HG02678 (cell line): ENCODE measurements at regions not wholly inside any gene's neighbourhood (a gene's known extent, or its start where the extent isn't known, plus 50 kb on each side); places are given as distances from the start of the nearest gene placed in this dataset.
"Not testable (repeated sequence)": the region's sequence is repeated elsewhere in the genome, so short reads cannot be mapped to it uniquely, and the experiment has no call there.

ENCODE experiments used
- ATAC-seq: cut with Tn5 transposase; IDR thresholded peaks from one replicate; pipeline ENCODE4 v1.9.1; 2021; ENCODE audit warnings: mild to moderate bottlenecking, moderate library complexity; ENCODE audit not compliant: unreplicated experiment

DNA sequence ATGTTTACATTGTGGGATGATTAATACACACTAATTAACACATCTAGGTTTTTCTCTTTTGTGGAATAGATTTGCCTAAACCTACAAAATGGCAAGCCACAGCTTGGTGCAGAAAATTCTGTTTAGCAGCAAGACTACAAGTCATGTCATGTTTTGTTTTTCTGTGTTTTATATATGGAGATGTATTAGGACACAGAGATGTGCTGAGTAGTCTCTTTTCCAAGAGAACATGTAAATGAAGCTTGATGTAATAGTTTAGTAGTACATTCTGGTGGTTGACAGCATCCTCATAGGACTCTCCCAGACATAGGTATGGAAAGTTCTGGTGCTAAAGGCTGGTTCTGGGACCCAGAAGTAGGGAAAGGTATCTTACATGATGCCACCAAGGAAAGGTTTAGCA lies 1345.4 kb downstream of the CDH11 start:
- no peak for ATAC-seq

DNA sequence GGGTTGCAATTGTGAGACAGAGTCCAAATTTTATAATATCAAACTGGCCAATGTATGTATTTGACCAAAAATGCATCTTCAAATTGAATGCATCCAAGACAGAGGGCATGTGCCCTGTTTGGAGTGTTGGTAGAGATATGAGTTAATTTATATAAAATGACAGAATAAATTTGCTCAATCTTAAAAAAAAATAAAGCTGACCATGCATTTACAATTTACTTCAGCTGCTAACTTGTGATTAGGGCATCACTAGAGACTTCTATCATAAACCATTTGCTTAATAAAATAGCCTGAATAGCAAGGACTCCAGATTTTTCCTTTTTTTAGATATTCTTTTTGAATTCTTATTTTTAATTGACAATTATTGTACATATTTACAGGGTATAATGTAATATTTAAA lies 1345.8 kb downstream of the CDH11 start:
- no peak for ATAC-seq

DNA sequence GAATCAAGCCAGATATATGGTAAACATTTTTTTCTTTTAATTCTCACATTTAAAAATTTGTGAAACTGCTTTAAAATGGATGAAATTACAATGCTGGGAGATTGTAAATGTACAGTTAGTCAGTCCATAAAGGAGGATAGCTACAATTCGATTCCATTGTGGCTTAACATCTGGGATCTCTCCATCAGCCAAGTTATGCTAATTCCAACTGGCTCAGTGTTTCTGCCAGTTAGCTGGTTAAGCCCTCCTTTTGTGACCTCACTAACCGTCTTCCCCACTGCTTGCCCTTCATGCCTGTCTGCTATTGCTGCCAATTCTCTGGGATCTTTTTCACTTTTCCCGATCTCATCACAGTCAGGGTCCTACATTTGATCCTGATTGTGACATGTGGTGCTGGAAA lies 1347.6 kb downstream of the CDH11 start:
- no peak for ATAC-seq

DNA sequence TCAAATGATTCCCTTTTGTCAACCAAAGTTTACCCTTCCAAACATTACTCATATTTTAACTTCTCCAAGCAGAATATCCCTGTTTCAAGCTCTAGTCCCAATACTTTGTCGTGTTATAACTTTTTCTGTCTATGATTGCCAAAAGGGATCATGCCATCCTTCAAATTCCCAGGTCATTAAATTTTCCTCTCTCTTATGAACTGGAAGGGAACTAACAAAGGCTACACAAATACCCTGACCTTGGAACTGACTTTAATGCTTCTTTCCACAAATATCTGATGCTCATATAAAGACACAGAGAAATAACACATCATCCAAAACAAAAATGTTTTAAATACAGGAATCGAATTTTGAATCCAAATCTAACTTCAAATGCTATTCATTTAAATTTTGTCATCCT lies 1352.7 kb downstream of the CDH11 start:
- ATAC-seq, result no peak

DNA sequence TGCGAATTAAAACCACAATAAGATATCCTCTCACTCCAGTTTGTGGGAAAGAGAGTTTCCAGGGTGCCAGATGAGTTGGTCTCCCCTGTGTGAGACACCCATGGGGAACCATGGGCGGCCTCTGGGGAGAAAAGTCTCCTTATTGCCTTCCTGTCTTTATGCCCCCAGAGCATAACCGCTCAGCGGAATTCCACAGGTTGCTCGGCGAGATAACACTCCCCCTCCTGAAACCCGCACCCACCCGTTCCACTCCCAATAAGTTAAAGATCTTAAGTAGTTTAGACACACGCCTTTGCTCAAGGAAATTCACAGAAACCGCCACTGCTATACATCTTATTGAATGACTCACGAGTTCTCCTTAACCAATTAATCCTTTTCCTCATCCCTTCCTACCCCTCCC lies 1361.6 kb downstream of the CDH11 start:
- not testable (repeated sequence) for ATAC-seq

DNA sequence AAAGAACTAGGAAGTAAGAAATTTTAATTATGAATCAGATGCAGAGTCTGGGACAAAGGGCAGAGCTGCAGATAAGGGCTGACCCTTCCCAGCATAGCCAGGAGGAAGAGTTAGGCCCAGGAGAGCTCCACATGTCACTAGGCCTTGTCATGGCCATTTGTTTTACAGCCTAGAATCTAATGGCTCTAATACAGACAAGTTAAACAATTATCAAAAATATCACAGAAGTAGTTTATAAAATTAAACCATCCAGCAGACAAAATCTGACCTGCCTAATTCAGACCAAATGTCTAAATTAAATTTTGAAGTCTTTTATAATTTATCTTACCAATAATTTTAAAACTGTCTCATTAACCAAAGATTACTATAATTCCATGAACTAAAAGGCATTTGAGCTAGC lies 1369.5 kb downstream of the CDH11 start:
- no peak for ATAC-seq

DNA sequence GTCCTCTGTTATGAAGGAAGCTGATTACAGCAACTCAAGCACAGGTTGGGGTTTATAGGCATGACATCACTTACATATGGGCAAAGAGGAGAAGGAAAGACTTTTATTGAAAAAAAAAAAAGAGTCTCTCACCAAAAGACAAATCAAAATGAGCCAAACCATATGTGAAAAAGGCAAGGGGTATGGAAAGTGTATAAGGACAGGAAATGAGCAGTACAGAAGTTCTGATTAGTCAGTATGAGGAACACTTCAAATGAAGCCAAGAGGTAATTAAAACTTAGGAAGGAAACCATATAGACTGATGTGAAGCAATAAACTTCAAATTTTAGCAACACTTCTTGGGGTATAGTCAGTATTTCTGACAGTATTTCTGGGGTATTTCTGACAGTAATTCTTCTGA lies 1372.6 kb downstream of the CDH11 start:
- ATAC-seq, result no peak

DNA sequence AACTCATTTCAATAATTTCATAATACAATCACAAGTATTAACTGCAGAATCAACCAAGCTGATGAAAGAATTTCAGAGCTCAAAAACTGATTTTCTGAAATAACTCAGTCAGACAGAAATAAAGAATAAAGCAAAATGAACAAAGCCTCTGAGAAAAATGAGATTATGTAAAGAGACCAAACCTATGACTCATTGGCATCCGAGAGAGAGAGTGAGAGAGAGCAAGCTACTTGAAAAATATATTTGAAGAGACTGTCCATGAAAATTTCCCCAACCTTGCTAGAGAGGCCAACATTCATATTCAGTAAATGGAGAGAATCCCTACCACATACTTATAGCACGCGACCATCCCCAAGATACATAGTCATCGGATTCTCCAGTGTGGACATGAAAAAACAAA lies 1376.4 kb downstream of the CDH11 start:
- no peak for ATAC-seq

DNA sequence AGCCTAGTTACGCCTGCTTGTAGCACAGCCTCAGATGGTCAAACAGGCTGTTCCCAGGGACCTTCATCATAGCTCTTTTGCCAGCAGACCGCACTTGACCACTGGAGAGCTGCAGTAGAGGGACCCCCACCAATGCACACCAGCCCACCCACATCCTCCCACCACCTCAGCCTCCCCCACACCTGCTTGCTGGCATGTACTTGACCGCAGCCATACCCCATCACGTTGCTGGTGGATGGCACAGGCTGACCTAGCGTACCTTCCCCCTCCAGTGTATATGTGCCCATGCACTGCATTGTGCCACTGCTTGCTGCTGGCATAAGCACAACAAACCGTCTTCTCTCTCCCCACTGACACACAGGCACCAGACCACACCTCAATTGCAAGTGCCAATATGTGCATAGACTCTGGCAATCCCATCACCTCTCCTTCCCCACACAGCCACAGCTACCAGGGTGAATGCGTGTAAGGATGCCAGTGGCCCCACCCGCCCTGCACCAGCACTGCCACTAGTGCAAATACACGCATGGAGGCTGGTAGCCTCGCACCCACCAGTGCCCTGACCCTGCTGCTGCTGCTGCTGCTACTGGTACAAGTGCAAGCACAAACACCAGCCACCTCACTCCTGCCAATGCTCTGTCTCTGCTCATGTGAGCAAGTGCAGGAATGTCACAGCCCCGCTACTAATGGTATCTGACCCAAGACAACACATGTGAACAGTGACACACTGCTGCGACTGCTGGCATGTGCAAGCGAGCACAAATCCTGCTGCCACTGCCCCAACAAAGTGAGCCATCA lies 1377.6 kb downstream of the CDH11 start:
- no peak for ATAC-seq

DNA sequence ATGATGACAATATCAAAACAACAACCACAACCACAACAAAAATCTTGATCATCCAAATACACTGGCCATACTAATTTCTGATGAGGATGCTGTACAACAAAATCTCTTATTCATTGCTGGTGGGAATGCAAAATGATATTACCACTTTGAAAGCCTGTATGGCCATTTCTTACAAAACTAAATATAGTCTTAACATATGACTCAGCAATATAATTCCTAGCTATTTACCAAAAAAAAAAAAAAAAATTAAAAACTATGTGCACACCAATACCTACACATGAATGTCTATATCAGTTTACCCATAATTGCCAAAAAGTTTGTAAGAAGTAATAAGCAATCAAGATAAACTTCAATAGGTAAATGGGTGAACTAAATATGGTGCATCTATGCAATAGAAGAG lies 1379.7 kb downstream of the CDH11 start:
- no peak for ATAC-seq

DNA sequence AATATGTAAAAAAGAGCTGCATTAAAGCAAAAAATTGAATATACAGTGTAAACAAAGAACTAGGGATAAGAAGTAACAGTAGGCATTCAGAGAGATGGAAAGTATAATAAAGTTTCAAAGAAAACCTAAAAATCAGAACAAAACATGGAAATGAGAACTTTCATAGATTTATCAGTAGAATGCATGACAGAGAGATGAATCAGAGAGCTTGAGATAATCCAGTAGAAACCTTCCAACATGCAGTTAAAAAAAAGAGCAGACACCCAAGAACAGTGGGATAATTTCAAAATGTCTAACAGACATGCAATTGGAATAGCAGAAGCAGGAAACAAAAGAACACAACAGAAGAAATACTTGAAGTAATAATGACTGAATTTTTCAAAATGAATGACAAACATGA lies 1384.2 kb downstream of the CDH11 start:
- no peak for ATAC-seq

DNA sequence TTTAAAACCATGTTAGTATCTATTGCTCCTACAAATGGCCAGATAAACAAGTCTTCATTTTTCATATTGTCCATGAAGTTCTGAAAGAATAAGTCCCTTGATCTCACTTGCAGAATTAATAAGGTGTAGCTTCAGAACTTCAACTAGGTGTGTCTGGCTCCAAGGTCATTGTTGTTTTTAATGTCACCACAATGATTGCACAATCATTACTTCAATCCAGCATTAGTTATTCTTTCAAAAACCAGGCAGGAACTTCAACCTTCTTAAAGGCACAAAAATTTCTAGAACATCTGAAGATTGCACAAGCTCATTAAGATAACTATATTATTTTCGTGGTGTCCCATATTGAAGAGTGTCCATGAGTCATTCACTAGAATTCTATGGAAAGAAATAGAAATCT lies 1386.4 kb downstream of the CDH11 start:
- ATAC-seq, result no peak

DNA sequence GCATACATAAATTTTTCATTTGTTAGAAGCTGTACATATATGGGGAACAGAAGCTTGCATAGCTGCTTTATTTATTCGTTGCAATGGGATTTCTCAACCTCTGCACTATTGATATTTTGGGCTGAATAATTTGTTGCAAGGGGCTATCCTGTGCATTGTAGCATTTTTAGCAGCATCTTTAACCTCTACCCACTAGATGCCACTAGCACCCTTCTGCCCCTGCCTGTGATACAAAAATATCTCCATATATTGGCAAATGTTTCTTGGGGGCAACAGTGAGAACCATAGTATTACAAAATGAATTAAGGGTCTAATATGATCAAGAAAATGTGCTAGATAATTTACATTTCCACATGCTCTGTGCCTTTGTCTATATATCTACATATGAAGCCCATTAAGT lies 1401.0 kb downstream of the CDH11 start:
- no peak for ATAC-seq

DNA sequence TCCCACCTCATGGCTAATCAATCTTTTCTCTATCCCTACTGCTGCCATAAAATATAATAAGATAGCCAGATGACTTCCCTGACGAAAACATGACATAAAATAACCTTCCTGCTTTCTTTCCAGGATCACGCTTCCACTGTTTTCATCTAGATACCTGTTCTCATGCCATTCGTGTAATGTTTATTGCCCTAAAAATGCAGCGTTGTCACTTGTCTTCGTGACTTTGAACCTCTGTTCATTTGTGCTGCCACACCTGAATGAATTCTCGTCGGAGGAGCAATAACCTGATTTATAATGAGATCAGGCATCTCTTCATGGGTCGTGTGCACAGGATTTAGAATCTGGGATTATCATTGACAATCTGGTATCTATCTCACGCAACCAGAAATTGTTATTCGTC lies 1401.9 kb downstream of the CDH11 start:
- ATAC-seq, result no peak

DNA sequence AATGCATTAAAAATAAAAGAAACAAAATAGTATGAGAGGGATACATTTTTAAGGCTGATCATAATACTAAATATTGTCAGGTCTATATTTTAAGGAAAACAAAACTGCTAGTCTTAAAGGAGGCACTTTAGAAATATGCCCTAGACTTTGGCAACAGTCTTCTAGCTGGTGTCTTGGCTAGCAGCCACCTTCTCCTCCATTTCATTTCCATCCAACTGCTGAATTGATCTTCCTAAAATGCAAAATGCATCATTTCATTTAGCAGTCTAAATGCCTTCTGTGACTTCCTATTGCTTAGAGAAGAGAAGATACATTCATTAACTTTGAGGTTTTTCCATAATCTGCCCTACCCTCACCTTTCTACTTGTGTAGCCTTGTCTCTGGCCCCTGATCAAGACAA lies 1404.1 kb downstream of the CDH11 start:
- no peak for ATAC-seq

DNA sequence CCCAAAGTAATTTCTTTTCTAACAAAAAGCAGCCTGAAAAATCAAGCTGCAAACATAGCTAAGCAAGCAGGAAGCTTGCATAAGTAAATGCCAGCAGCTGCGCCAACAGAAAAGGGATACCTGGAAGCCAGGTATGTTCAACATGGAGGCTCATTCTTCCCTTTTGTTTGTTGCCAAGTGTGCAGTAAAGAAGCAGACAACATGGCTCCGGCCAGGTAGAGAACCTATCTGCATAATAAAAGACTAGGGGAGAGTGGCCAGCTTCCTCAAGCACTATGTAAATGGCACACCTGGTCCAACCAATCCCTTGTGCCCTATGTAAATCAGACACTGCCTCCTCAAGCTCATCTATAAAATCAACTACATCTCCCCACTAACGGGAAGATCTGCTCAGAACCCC lies 1407.0 kb downstream of the CDH11 start:
- ATAC-seq, result no peak

DNA sequence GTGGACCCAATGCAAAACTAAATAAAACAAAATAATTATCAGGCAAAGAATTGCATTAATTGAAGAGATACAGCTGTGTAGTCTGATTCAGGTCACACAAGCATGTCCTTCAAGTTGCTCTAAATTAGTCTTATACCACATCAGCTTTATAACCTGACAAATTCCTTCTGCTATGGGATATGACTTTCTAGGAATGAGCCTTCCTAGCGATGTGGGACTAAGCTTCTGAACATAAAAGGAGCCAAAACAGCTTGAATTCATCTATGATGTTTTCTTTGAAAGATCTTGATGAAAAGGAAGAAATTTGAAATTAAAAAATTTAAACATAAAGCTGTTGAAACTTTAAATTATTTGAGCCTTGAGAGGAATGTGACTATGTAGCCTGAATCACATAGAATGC lies 1409.1 kb downstream of the CDH11 start:
- no peak for ATAC-seq

DNA sequence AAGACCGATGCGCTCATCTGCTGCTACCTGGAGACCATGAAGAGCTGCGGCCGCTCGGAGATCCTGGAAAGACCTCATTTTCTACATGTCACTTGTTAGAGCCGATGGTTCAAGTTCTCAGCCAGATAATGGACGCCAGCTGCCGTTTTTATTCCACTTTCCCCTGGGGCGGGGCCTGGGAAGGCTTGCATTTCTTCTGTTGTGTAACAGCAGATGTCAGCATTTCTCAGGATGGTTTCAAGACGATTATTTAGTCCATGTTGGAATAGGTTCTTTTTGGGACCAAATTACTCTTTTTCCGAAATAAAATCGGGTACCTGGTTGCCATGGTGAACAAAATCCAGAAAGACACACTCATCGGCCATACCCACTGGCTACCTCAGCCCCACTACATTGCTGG lies 1418.3 kb downstream of the CDH11 start:
- ATAC-seq, result no peak

DNA sequence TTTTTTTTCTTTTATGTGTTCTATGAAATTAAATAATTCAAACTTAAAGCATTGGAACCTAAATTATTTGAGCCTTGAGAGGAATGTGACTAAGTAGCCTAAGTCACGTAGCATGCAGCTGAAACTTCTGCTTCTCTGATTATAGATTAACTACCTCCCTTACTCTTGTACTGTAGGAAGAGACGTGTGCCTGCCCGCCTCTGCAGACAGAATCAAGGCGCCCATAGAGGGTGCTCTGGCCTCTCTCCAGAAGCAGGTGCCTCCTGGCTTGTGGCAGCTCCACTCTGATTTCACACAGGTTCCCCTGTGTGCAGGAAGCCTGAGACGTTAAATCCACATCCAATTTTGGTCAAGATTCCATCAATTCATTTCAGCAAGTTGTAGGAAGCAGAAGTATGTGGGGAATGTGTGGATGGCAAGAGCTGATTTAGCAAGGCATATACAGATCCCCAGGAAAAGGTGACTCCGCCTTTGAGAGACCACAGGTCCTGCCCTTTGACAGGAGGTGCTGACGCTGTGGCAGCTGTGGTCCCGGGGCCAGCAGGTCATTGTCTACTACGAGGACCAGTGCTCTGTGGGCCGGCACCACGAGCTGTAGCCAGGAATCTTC lies 1418.8 kb downstream of the CDH11 start:
- ATAC-seq, result no peak

DNA sequence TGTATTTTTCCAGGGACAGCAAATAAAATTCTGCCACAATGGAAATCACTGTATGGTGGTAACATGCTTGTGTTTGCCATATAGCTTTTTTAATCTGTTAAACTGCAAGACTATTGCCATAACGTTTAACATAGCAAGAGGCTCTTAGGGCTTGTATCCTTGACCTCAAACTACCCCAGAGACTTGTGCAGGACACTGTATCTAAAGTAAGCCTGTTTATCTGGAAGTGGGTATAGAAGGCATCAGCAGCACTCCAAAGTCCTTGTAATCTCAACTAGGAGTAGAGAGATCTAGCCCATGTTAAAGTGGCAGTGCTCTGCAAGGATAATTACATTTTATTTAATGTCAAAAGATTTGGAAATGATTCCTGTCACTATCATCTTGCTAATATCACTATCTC lies 1424.1 kb downstream of the CDH11 start:
- ATAC-seq, result no peak

DNA sequence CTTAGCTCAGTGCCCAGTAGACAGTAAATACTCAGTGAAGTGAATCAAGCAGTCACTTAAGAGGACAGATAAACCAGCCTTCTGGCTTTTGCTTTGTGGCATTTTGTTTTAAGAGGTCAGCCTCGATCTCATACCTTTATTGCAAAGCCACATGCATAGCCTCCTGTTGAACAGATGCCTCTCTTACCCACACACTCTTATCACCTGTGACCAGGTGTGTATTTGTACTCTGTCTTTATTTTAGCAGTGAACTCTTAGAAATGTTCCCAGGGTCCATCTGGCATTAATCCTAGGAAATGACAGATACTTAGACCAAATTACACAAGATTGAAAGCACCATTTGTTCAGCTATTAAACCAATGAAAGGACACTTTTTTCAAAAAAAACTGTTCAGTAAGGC lies 1426.5 kb downstream of the CDH11 start:
- no peak for ATAC-seq

DNA sequence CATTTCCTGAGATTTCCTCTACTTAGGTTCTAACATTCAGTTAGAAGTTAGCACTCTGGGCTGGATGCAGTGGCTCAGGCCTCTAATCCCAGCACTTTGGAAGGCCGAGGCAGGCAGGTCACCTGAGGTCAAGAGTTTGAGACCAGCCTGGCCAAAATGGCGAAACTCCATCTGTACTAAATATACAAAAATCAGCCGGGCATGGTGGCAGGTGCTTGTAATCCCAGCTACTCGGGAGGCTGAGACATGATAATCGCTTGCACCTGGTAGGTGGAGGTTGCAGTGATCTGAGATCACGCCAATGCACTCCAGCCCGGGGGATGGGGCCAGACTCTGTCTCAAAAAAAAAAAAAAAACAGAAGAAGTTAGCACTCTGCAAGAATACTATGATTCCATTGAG lies 1430.9 kb downstream of the CDH11 start:
- no peak for ATAC-seq

DNA sequence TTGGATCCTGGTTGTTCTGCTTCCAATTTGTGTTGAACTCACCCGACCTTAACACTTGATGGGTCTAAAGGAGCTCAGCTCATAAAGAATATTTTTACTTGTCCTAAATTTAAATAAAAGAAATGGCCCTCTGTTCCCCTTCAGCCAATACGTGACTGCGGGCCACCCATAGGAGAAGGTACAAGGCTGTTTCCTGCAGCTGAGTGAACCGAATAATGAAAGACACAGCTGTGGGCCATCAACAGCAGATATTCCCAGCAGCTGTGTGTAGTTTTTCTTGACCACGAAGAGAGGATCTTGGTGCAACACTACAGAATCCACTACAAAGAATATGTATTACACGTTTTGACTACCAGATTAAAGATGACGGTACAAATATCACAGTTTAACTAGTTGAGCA lies 1431.6 kb downstream of the CDH11 start:
- no peak for ATAC-seq
